Muscle layer of duodenum (tissue), 2 donors: ENCODE measurements at regions not wholly inside any gene's neighbourhood (a gene's known extent, or its start where the extent isn't known, plus 50 kb on each side); places are given as distances from the start of the nearest gene placed in this dataset.

Experiments used
- H3K27ac ChIP-seq: one replicate; pipeline ENCODE4 v1.7.0; 2013; ENCODE audit warnings: mild to moderate bottlenecking, low read length
- H3K27me3 ChIP-seq: one replicate; pipeline ENCODE4 v1.7.0; 2013; ENCODE audit warnings: low read depth, mild to moderate bottlenecking, control low read depth, low read length
- H3K36me3 ChIP-seq, 2 donors: one replicate each; pipeline ENCODE4 v1.7.0; 2013; ENCODE audit warnings: low read length in 2 of 2, control low read depth in 1 of 2, mild to moderate bottlenecking in 1 of 2; ENCODE audit not compliant: insufficient read depth in 2 of 2, control insufficient read depth in 1 of 2
- H3K4me1 ChIP-seq, 2 donors: one replicate each; pipeline ENCODE4 v1.7.0; 2013; ENCODE audit warnings: low read length in 2 of 2, mild to moderate bottlenecking in 2 of 2, control low read depth in 1 of 2, moderate library complexity in 1 of 2; ENCODE audit not compliant: insufficient read depth in 2 of 2, control insufficient read depth in 1 of 2
- H3K4me3 ChIP-seq, 2 donors: one replicate each; pipeline ENCODE4 v1.7.0; 2013; ENCODE audit warnings: low read length in 2 of 2, low read depth in 1 of 2, mild to moderate bottlenecking in 1 of 2
- H3K9me3 ChIP-seq, 2 donors: one replicate each; pipeline ENCODE4 v1.7.0; 2013; ENCODE audit warnings: low read length in 2 of 2, control low read depth in 1 of 2, mild to moderate bottlenecking in 1 of 2; ENCODE audit not compliant: control insufficient read depth in 1 of 2
- donor health status: healthy.

DNA sequence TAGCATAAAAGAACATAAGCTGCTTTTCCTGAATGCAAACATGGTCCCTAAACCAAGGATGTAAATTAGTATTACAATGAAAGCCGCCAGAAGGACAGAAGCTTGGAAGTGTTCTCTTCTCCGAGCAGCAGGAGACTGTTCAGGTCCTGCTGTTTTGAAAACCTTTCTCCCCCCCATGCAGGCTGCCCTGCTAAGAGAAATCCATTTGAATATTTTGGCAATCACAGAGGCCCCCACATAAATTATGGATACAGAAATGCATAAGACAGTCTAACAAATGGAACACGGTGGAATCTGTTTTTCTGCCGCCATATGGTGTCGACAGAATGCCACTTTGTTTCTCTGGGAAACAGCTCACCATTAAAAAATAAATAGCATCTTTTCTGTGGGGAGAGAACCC, 600.4 kb upstream of the KLHL29 start:
- Histone ChIP-seq H3K4me1 (no peaks in the 10 kb centered on the region), H3K36me3 (no peaks in the 10 kb centered on the region), H3K9me3 (no peaks in the 10 kb centered on the region), H3K27ac (no peak overlapping the region), H3K27me3 (no peaks in the 10 kb centered on the region), H3K4me3 (no peak overlapping the region)

DNA sequence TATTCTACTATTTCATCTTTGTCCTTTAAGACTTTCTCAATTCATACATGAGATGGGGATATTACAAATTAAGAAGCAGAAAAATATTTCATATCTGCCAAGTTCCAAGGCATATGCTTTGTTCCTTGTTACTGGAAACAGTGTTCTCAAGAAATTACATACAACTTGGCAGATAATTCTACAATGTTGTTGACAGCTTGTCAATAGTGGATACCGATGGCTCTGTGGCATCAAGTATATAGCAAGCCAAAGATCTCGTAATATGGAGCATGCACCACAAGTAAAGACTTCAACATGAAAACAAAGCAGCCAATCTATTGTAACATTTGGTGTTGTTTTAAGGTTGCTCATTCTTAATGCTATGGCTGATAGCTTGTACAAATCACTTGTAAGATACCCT, 598.2 kb upstream of the KLHL29 start:
- Histone ChIP-seq H3K27ac (no peak overlapping the region), H3K36me3 (no peaks in the 10 kb centered on the region), H3K4me3 (no peak overlapping the region), H3K9me3 (no peaks in the 10 kb centered on the region), H3K27me3 (no peaks in the 10 kb centered on the region), H3K4me1 (no peaks in the 10 kb centered on the region)

GRCh38 chr2:22787745-22788144, 597.2 kb upstream of the KLHL29 start:
- H3K36me3 ChIP-seq, result no peaks in the 10 kb centered on the region
- H3K27me3 ChIP-seq, result no peaks in the 10 kb centered on the region
- H3K4me3 ChIP-seq, result no peak overlapping the region
- no peaks in the 10 kb centered on the region for H3K9me3 ChIP-seq
- no peaks in the 10 kb centered on the region for H3K4me1 ChIP-seq
- no peak overlapping the region for H3K27ac ChIP-seq

- H3K27ac ChIP-seq, result no peak overlapping the region
- H3K27me3 ChIP-seq, result no peaks in the 10 kb centered on the region
- no peak overlapping the region for H3K4me3 ChIP-seq
- no peaks in the 10 kb centered on the region for H3K9me3 ChIP-seq
- no peaks in the 10 kb centered on the region for H3K36me3 ChIP-seq
- H3K4me1 ChIP-seq, result no peaks in the 10 kb centered on the region
Measured at GRCh38 chr2:22788749-22789327, 596.1 kb upstream of the KLHL29 start.

GRCh38 chr2:22795287-22795866, 589.6 kb upstream of the KLHL29 start:
- H3K27me3 ChIP-seq, result no peaks in the 10 kb centered on the region
- H3K9me3 ChIP-seq, result no peaks in the 10 kb centered on the region
- H3K4me1 ChIP-seq, result no peaks in the 10 kb centered on the region
- no peak overlapping the region for H3K27ac ChIP-seq
- H3K4me3 ChIP-seq, result no peak overlapping the region
- H3K36me3 ChIP-seq, result no peaks in the 10 kb centered on the region

DNA sequence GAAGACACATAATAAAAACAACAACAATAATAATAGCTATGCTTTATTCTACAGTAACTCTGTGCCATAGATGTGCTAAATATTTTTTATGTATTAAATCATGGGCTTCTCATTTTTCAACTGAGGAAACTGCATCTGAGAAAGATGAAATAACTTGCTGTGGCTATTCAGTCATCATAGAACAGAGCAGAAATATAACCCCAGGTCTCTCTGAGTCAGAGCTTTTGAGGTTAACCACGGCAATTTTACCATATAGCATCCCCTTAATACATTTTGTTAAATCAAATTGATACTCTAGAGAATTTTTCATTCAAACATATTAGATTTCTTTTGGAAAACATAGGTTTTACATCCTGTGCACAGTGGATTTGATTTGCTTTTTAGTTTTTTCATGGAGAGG, 586.6 kb upstream of the KLHL29 start:
- Histone ChIP-seq H3K27me3 (no peaks in the 10 kb centered on the region), H3K27ac (no peak overlapping the region), H3K4me1 (no peaks in the 10 kb centered on the region), H3K4me3 (no peak overlapping the region), H3K36me3 (no peaks in the 10 kb centered on the region), H3K9me3 (no peaks in the 10 kb centered on the region)

DNA sequence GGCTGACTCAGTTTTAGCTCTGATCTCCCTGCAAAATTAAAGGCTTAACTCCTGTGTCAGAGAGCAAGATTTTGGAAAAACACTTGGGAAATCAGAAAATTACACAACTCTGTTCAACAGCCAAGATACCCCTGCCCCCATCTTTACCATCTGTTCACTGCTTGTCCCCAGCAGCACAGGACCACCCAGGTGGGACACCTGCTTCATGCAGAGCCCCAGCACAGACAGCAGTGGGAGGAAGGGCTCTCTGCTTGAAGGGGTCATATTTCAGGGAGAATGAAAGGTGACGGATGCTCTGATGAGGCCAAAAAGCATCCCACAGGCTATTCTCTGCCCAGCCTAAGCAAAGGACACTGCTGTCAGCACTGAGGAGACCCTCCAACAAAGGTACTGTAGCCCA, 584.6 kb upstream of the KLHL29 start:
- Histone ChIP-seq H3K36me3 (no peaks in the 10 kb centered on the region), H3K27me3 (no peaks in the 10 kb centered on the region), H3K4me1 (no peaks in the 10 kb centered on the region), H3K4me3 (no peak overlapping the region), H3K9me3 (no peaks in the 10 kb centered on the region), H3K27ac (no peak overlapping the region)

- Histone ChIP-seq H3K4me3 (no peak overlapping the region), H3K4me1 (no peaks in the 10 kb centered on the region), H3K9me3 (no peaks in the 10 kb centered on the region), H3K36me3 (no peaks in the 10 kb centered on the region), H3K27ac (no peak overlapping the region), H3K27me3 (no peaks in the 10 kb centered on the region)
Measured at GRCh38 chr2:22801071-22801470, 583.9 kb upstream of the KLHL29 start.

- Histone ChIP-seq H3K9me3 (no peaks in the 10 kb centered on the region), H3K4me3 (no peak overlapping the region), H3K36me3 (no peaks in the 10 kb centered on the region), H3K27ac (no peak overlapping the region), H3K4me1 (no peaks in the 10 kb centered on the region), H3K27me3 (no peaks in the 10 kb centered on the region)
Measured at GRCh38 chr2:22801970-22802369, 583.0 kb upstream of the KLHL29 start.

DNA sequence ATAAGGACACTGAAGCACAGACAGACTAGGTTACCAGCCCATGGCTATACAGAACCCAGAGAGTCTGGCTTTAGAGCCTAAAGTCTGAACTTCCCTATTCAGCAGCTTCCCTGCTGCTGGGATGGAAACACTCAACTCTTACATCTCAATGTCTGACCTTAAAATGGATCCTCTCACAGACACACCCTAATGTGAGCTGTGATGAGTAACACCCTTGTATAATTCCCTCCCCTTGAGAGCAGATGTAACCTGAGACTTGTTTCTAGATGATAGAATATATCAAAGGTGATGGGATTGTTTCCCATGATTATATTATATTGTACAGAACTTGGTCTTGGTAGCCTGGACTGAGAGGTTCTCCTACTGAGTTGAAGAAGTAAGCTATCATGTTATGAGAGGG, 577.1 kb upstream of the KLHL29 start:
- no peaks in the 10 kb centered on the region for H3K36me3 ChIP-seq
- no peak overlapping the region for H3K4me3 ChIP-seq
- no peaks in the 10 kb centered on the region for H3K9me3 ChIP-seq
- no peaks in the 10 kb centered on the region for H3K27me3 ChIP-seq
- peaks cover 0 to 6% of the 10 kb centered on the region in 2 donors for H3K4me1 ChIP-seq
- no peak overlapping the region for H3K27ac ChIP-seq

DNA sequence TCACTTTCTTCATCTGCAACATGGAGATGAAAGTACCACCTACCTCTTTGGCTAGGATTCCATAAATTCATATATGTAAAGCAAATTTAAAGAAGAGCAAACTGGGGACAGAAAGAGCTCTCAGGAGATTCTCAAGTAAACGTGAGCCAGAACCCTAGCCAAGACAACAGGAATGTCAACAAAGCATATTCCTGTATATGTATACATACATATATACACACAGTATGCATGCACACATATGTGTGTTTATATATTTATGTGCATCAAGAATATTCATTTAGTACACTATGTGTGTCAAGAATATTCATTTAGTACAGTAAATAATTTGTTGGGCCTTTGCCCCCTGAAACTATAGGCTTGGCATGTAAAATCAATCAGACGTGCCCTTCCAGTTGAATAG, 574.4 kb upstream of the KLHL29 start:
- no peak overlapping the region for H3K4me3 ChIP-seq
- peaks cover 0 to 6% of the 10 kb centered on the region in 2 donors for H3K4me1 ChIP-seq
- H3K9me3 ChIP-seq, result no peaks in the 10 kb centered on the region
- no peaks in the 10 kb centered on the region for H3K27me3 ChIP-seq
- no peaks in the 10 kb centered on the region for H3K36me3 ChIP-seq
- H3K27ac ChIP-seq, result no peak overlapping the region

GRCh38 chr2:22812065-22812680, 572.8 kb upstream of the KLHL29 start:
- H3K4me1 ChIP-seq, result peaks cover 0 to 6% of the 10 kb centered on the region in 2 donors
- no peaks in the 10 kb centered on the region for H3K9me3 ChIP-seq
- no peaks in the 10 kb centered on the region for H3K36me3 ChIP-seq
- no peak overlapping the region for H3K27ac ChIP-seq
- H3K27me3 ChIP-seq, result no peaks in the 10 kb centered on the region
- H3K4me3 ChIP-seq, result no peak overlapping the region
